Naive thymus-derived CD4-positive, alpha-beta T cell (primary cell): ENCODE measurements at regions not wholly inside any gene's neighbourhood (a gene's known extent, or its start where the extent isn't known, plus 50 kb on each side); places are given as distances from the start of the nearest gene placed in this dataset.
A peak's percentile ranks its signal among the peaks of the same experiment; 100 is the strongest.

Source experiments
- ATAC-seq: fragments of 150-1000 bp; cut with Tn5 transposase; 2 replicates; pipeline ENCODE4 v1.10.0; 2021; ENCODE audit warnings: mild to moderate bottlenecking, moderate library complexity
- CTCF ChIA-PET: fragments of 350-600 bp; sonication (Branson Sonifier 250); formaldehyde crosslinking; loops from one replicate; lab custom pipeline; 2021; ENCODE audit warnings: antibody characterized with exemption; lab: Charles Lee
- POLR2A ChIA-PET: fragments of 350-600 bp; sonication (Branson Sonifier 250); formaldehyde crosslinking; loops from one replicate; lab custom pipeline; 2021; ENCODE audit warnings: antibody characterized with exemption, inconsistent platforms; lab: Charles Lee
- DNase-seq, 9 donors: peaks; one replicate each; pipeline versions ENCODE4 v3.0.0 to v3.0.0-alpha.2; 2020 to 2022; ENCODE audit warnings: mixed read lengths in 1 of 9
- H3K27ac ChIP-seq: one replicate; pipeline ENCODE4 v1.7.0; 2013; ENCODE audit warnings: mild to moderate bottlenecking, low read depth, low read length, moderate library complexity
- H3K27me3 ChIP-seq, 2 donors: one replicate each; pipeline ENCODE4 v1.7.0; 2013; ENCODE audit warnings: low read length in 2 of 2, mild to moderate bottlenecking in 2 of 2, moderate library complexity in 2 of 2; ENCODE audit not compliant: control insufficient read depth in 2 of 2, insufficient read depth in 2 of 2
- H3K36me3 ChIP-seq, 3 experiments: 1 replicate in 2 of 3; 2 replicates in 1 of 3; pipeline ENCODE4 v1.7.0; 2013; ENCODE audit warnings: low read length in 3 of 3, mild to moderate bottlenecking in 3 of 3, moderate library complexity in 1 of 3; ENCODE audit not compliant: insufficient read depth in 3 of 3, control insufficient read depth in 2 of 3
- H3K4me1 ChIP-seq, 2 donors: one replicate each; pipeline ENCODE4 v1.7.0; 2013; ENCODE audit warnings: low read length in 2 of 2, mild to moderate bottlenecking in 2 of 2, moderate library complexity in 1 of 2; ENCODE audit not compliant: control insufficient read depth in 2 of 2, insufficient read depth in 2 of 2
- H3K4me3 ChIP-seq: 2 replicates; pipeline ENCODE4 v1.7.0; 2013; ENCODE audit warnings: mild to moderate bottlenecking, low read length
- H3K9me3 ChIP-seq, 3 experiments: 1 replicate in 2 of 3; 2 replicates in 1 of 3; pipeline ENCODE4 v1.7.0; 2013; ENCODE audit warnings: low read length in 3 of 3; ENCODE audit not compliant: control insufficient read depth in 2 of 3
- H3K27ac Mint-ChIP-seq, 9 donors: one replicate each; pipeline ENCODE4 v1.8.0; 2020 to 2022; ENCODE audit warnings: mixed read lengths in 9 of 9, mild to moderate bottlenecking in 8 of 9, moderate library complexity in 5 of 9, inconsistent platforms in 2 of 9
- H3K27me3 Mint-ChIP-seq, 5 donors: one replicate each; pipeline ENCODE4 v1.8.0; 2021 to 2022; ENCODE audit warnings: mixed read lengths in 5 of 5, mild to moderate bottlenecking in 1 of 5
- H3K36me3 Mint-ChIP-seq, 5 donors: one replicate each; pipeline ENCODE4 v1.8.0; 2020 to 2022; ENCODE audit warnings: mixed read lengths in 5 of 5, mild to moderate bottlenecking in 3 of 5, inconsistent platforms in 1 of 5
- H3K4me1 Mint-ChIP-seq, 7 donors: one replicate each; pipeline ENCODE4 v1.8.0; 2020 to 2022; ENCODE audit warnings: mixed read lengths in 7 of 7, mild to moderate bottlenecking in 3 of 7, inconsistent platforms in 1 of 7
- H3K4me3 Mint-ChIP-seq, 10 donors: one replicate each; pipeline ENCODE4 v1.8.0; 2020 to 2022; ENCODE audit warnings: mild to moderate bottlenecking in 10 of 10, mixed read lengths in 10 of 10, moderate library complexity in 6 of 10, inconsistent platforms in 2 of 10
- H3K9me3 Mint-ChIP-seq, 11 donors: one replicate each; pipeline ENCODE4 v1.8.0; 2020 to 2022; ENCODE audit warnings: mixed read lengths in 11 of 11, mild to moderate bottlenecking in 4 of 11, inconsistent platforms in 1 of 11, moderate library complexity in 1 of 11
- intact Hi-C, 2 donors: fragments of 100-400 bp; cut with micrococcal nuclease; formaldehyde crosslinking; loops; one replicate each; pipeline ENCODE4 v1.15.1; 2023

DNA sequence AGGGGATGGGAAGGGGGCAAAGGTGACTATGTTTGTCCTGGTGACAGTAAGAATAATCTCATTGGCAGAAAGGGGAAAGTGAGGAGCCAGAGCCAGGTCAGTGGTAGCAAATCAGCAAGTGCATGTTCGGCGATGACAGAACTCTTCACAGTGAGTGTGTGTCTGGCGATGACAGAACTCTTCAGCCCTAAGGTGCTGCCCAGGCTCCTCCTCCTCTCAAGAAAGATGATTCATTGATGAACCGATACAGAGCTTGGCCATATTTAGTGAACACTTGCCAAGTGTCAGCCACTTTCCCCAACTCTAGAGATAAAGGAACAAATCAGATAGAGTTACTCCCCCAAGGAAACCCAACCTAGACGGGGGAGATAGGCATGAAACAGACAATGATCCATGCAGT, 199.3 kb upstream of the UBL3 start:
- POLR2A ChIA-PET, result no interaction called here
- no peak overlapping the region for H3K4me3 ChIP-seq
- intact Hi-C loops, result no loop called here
- ATAC-seq (no peak), DNase-seq (no peak)
- Mint-ChIP-seq H3K27ac (no peak overlapping the region), H3K36me3 (peaks cover 0 to 4% (median 0%) of the 10 kb centered on the region in 5 donors), H3K4me3 (no peak overlapping the region), H3K27me3 (peaks cover 0 to 6% (median 0%) of the 10 kb centered on the region in 5 donors), H3K4me1 (peaks cover 8 to 30% (median 18%) of the 10 kb centered on the region in 7 donors), H3K9me3 (peaks cover 0 to 5% (median 0%) of the 10 kb centered on the region in 11 donors)
- peaks cover 4 to 6% of the 10 kb centered on the region in 2 donors for H3K4me1 ChIP-seq
- CTCF ChIA-PET, result no interaction called here
- no peaks in the 10 kb centered on the region for H3K27me3 ChIP-seq
- H3K36me3 ChIP-seq, result no peaks in the 10 kb centered on the region
- no peak overlapping the region for H3K27ac ChIP-seq
- H3K9me3 ChIP-seq, result no peaks in the 10 kb centered on the region

DNA sequence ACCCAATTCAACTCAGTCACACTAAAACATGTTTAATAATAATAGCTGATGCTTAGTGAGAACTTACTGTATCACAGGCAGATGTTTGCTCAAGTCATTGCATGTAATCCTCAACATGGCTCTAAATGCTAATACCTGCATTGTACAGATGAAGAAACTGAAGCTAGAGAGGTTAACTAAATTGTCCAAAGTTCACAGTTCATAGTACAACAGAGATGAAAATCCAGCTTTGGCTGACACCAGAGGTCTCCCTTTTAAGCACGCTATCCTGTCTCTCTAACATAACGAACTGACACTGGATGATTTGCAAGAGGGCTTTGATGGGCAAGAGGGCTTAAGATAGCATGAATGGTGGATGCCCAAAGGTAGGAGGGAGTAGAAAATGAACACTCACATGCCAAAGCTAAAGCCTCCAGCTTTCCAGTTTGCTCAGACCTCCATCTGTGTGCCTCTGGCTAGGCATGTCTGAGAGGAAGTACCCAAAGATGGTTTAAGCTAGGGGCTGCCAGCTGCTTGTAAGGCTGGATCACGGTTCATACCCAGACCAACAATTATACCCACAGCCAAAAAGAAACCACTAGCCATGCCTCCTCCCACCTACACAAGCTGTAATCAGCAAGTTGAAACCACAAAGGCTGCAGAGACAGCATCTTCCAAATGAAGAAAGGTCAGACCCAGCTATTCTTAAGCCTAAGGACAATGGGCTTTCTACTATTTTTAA, 196.9 kb upstream of the UBL3 start:
- Histone ChIP-seq H3K4me3 (no peak overlapping the region), H3K9me3 (no peaks in the 10 kb centered on the region), H3K4me1 (peaks cover 4 to 6% of the 10 kb centered on the region in 2 donors), H3K36me3 (no peaks in the 10 kb centered on the region), H3K27me3 (no peaks in the 10 kb centered on the region), H3K27ac (no peak overlapping the region)
- intact Hi-C loops, result no loop called here
- ATAC-seq (peak; percentile 32), DNase-seq (no peak)
- ChIA-PET POLR2A (interaction anchor here (1.0 kb wide), 1 partner anchor 27 kb away, joined by 3 read pairs; no protein-coding TSS in a partner anchor), CTCF (no interaction called here)
- H3K36me3 Mint-ChIP-seq, result peaks cover 0 to 4% (median 0%) of the 10 kb centered on the region in 5 donors
- H3K27me3 Mint-ChIP-seq, result no peaks in the 10 kb centered on the region
- peaks cover 0 to 5% (median 0%) of the 10 kb centered on the region in 11 donors for H3K9me3 Mint-ChIP-seq
- peak overlapping the region in 1 of 9 donors; percentile 35 for H3K27ac Mint-ChIP-seq
- H3K4me1 Mint-ChIP-seq, result peaks cover 7 to 28% (median 14%) of the 10 kb centered on the region in 7 donors
- peak overlapping the region in 1 of 10 donors; percentile 0 for H3K4me3 Mint-ChIP-seq

DNA sequence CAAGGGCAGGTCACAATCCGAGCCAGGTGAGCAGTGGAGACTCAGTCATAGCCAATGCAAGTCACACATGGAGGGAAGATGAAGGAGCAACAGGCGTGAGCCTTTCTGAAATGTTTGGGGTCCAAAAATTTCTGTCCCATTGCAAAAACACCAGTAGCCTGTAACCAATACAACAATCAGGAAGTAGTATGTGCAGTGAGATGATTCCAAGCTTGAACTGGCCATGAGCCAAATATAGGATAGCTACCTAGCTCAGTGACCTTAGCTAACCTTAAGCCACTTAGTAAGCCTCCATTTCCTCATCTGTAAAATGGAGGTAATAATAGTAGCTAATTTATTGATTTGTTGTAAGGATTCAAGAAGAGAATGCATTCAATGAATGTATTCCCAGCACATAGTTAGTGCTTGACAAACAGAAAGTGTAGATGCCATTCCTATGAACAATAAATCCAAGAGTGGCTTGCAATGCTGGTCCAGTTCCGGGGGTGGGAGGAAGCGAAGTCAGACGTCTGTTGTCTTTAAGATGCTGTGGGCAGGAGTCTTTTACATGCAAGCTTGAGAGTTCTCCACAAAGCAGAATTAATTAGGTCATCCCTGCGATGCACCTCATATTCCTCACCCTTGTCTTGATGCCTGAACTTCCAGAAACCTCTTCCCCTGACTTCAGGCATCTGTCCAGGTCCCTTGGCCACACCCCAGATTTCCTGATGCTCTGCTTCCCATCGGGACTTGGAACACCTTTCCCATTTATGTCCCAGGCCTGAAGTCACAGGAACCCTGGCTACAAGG, 195.7 kb upstream of the UBL3 start:
- H3K4me1 Mint-ChIP-seq, result peaks cover 0 to 20% (median 6%) of the 10 kb centered on the region in 7 donors
- H3K4me3 ChIP-seq, result no peak overlapping the region
- H3K9me3 ChIP-seq, result no peaks in the 10 kb centered on the region
- H3K27me3 ChIP-seq, result no peaks in the 10 kb centered on the region
- no peak for DNase-seq
- no peak overlapping the region for H3K27ac Mint-ChIP-seq
- POLR2A ChIA-PET, result no interaction called here
- no peak for ATAC-seq
- H3K27ac ChIP-seq, result no peak overlapping the region
- peaks cover 0 to 5% (median 0%) of the 10 kb centered on the region in 11 donors for H3K9me3 Mint-ChIP-seq
- H3K4me1 ChIP-seq, result peaks cover 0 to 6% of the 10 kb centered on the region in 2 donors
- peaks cover 0 to 4% (median 0%) of the 10 kb centered on the region in 5 donors for H3K36me3 Mint-ChIP-seq
- H3K27me3 Mint-ChIP-seq, result no peaks in the 10 kb centered on the region
- no peak overlapping the region for H3K4me3 Mint-ChIP-seq
- intact Hi-C loops, result no loop called here
- no peaks in the 10 kb centered on the region for H3K36me3 ChIP-seq
- CTCF ChIA-PET, result no interaction called here

DNA sequence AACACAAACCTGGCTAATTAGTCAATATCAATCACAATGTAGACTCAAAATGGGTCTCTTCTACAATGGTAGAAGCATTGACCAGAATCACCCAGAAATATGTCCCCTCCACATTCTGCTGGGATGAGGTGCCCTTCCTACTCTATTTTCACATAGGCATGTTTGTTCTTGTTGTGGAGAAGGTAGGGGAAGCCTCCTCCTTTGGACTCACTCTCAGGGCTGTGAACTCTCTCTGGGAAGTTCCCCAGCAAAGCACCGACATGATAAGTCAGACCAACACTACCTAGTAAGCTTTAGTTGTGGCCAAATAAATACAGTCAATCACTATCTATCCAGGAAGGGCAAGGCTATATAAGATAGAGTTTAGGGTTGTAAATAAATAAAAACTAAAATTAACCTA, 194.5 kb upstream of the UBL3 start:
- Histone ChIP-seq H3K4me1 (peaks cover 0 to 6% of the 10 kb centered on the region in 2 donors), H3K9me3 (no peaks in the 10 kb centered on the region), H3K27ac (no peak overlapping the region), H3K27me3 (no peaks in the 10 kb centered on the region), H3K36me3 (no peaks in the 10 kb centered on the region), H3K4me3 (no peak overlapping the region)
- ChIA-PET POLR2A (no interaction called here), CTCF (no interaction called here)
- peak overlapping the region in 1 of 9 donors; percentile 57 for H3K27ac Mint-ChIP-seq
- H3K9me3 Mint-ChIP-seq, result peaks cover 0 to 5% (median 0%) of the 10 kb centered on the region in 11 donors
- intact Hi-C loops, result no loop called here
- H3K27me3 Mint-ChIP-seq, result peaks cover 5 to 10% (median 10%) of the 10 kb centered on the region in 5 donors
- ATAC-seq (no peak), DNase-seq (no peak)
- no peak overlapping the region for H3K4me3 Mint-ChIP-seq
- H3K36me3 Mint-ChIP-seq, result peaks cover 0 to 4% (median 0%) of the 10 kb centered on the region in 5 donors
- peaks cover 0 to 20% (median 6%) of the 10 kb centered on the region in 7 donors for H3K4me1 Mint-ChIP-seq

DNA sequence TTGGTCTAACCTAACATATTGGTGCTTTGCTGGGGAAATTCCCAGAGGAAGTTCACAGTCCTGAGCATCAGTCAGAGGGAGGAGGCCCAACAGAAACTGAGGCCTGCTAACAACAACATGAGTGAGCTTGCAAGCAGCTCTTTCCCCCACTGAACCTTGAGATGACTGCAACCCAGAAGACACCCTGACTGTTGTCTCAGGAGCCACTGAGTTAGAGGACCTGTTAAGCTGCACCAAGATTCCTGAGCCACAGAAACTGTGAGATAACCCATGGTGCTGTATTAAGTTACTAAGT, 193.2 kb upstream of the UBL3 start:
- intact Hi-C loops, result no loop called here
- no peak overlapping the region for H3K4me3 Mint-ChIP-seq
- peaks cover 5 to 22% (median 14%) of the 10 kb centered on the region in 5 donors for H3K27me3 Mint-ChIP-seq
- DNase-seq (no peak), ATAC-seq (no peak)
- peaks cover 0 to 5% (median 0%) of the 10 kb centered on the region in 11 donors for H3K9me3 Mint-ChIP-seq
- peaks cover 0 to 6% of the 10 kb centered on the region in 2 donors for H3K4me1 ChIP-seq
- no peaks in the 10 kb centered on the region for H3K36me3 Mint-ChIP-seq
- no peak overlapping the region for H3K27ac Mint-ChIP-seq
- no peaks in the 10 kb centered on the region for H3K9me3 ChIP-seq
- H3K36me3 ChIP-seq, result no peaks in the 10 kb centered on the region
- CTCF ChIA-PET, result interaction anchor here (1.2 kb wide), 1 partner anchor 69 kb away, joined by 3 read pairs; no protein-coding TSS in a partner anchor
- H3K4me3 ChIP-seq, result no peak overlapping the region
- H3K27me3 ChIP-seq, result no peaks in the 10 kb centered on the region
- no peak overlapping the region for H3K27ac ChIP-seq
- H3K4me1 Mint-ChIP-seq, result peaks cover 0 to 20% (median 6%) of the 10 kb centered on the region in 7 donors
- POLR2A ChIA-PET, result no interaction called here

DNA sequence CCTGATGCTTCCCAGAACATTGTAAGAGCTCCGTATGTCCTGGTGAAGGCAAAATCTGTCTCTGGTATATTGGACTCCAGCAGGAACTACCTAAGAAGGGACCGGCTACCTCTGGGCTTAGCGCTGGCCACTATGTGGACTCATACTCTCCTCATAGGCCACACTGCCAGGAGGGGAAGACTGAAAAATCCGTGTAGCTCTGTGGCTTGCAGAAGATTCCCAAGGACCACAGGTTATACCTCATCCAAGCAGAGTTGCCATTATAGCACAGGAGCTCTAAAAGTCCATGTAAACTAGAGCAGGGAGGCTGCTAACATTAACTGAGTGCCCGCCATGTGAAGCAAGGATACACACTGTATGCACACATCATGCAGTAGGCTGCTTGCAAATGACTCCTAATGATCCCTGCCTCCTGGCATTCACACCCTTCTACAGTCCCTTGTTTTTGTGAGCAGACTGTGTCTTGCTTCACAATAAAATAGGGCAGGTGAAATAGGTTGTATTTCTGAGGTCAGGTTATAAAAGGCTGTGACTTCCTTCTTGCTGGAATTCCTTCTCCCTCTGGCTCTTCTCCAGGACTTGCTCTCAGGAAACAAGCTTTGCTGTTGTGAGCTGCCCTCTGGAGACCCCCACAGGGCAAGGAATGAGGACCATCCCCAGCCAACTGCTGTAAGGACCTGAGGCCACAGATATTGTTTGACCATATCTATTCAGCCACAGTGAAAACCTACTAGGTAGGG, 192.6 kb upstream of the UBL3 start:
- intact Hi-C loops, result no loop called here
- Mint-ChIP-seq H3K4me3 (no peak overlapping the region), H3K27me3 (peaks cover 5 to 27% (median 15%) of the 10 kb centered on the region in 5 donors), H3K36me3 (no peaks in the 10 kb centered on the region), H3K9me3 (peaks cover 0 to 5% (median 0%) of the 10 kb centered on the region in 11 donors), H3K4me1 (peaks cover 0 to 18% (median 6%) of the 10 kb centered on the region in 7 donors), H3K27ac (no peak overlapping the region)
- H3K27me3 ChIP-seq, result no peaks in the 10 kb centered on the region
- CTCF ChIA-PET, result interaction anchor here (1.2 kb wide), 1 partner anchor 70 kb away, joined by 3 read pairs; no protein-coding TSS in a partner anchor
- no peak overlapping the region for H3K27ac ChIP-seq
- POLR2A ChIA-PET, result no interaction called here
- no peak for ATAC-seq
- no peaks in the 10 kb centered on the region for H3K36me3 ChIP-seq
- DNase-seq, result no peak
- H3K9me3 ChIP-seq, result no peaks in the 10 kb centered on the region
- H3K4me3 ChIP-seq, result no peak overlapping the region
- H3K4me1 ChIP-seq, result peaks cover 0 to 6% of the 10 kb centered on the region in 2 donors
